ENCODE measurements at regions not wholly inside any gene's neighbourhood (a gene's known extent, or its start where the extent isn't known, plus 50 kb on each side); places are given as distances from the start of the nearest gene placed in this dataset.
"Not testable (repeated sequence)": the region's sequence is repeated elsewhere in the genome, so short reads cannot be mapped to it uniquely, and the experiment has no call there.

DNA sequence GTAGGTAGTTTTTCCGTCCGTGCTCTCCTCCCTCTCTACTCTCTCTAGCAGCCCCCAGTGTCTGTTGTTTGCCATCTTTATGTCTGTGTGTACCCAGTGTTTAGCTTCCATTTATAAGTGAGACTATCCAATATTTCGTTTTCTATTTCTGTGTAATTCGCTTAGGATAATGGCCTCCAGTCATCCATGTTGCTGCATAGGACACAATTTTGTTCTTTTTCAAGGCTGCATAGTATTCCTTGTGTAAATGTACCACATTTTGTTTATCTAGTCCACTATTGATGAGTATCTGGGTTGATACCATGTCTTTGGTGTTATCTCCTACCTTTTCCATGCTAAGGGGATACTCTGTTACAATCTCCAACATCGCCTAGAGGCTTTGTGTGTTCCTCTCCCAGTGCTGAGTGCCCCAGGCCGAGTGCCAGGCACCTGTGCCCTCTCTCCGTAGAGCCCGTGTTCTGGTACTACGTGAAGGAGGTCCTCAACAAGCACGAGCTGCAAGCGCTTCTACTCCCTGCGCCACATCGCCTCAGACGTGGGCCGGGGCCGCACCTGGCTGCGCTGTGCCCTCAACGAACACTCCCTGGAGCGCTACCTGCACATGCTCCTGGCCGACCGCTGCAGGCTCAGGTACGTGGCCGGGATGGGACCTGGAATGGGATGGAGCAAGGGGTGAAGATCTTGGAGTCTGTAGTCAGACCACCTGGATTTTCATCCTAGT, 51.0 kb downstream of the NPIPB11 start:
- DNase-seq (ENCODE audit: low spot score in 2 of 2); intact Hi-C loops (cut with DNase I; ENCODE audit: low total_unique reads); H3K27me3 ChIP-seq; H3K36me3 ChIP-seq; H3K4me1 ChIP-seq; H3K9me3 ChIP-seq; H3K27ac ChIP-seq; H3K4me3 ChIP-seq: not testable (repeated sequence)

- H3K4me1 ChIP-seq; DNase-seq (ENCODE audit: low spot score in 2 of 2); H3K36me3 ChIP-seq; H3K27me3 ChIP-seq; H3K9me3 ChIP-seq; H3K4me3 ChIP-seq; H3K27ac ChIP-seq; intact Hi-C loops (cut with DNase I; ENCODE audit: low total_unique reads): not testable (repeated sequence)
Measured at GRCh38 chr16:29354449-29354848, 52.1 kb downstream of the NPIPB11 start.

- H3K27me3 ChIP-seq; DNase-seq (ENCODE audit: low spot score in 2 of 2); H3K27ac ChIP-seq; H3K36me3 ChIP-seq; H3K4me3 ChIP-seq; H3K9me3 ChIP-seq; intact Hi-C loops (cut with DNase I; ENCODE audit: low total_unique reads); H3K4me1 ChIP-seq: not testable (repeated sequence)
Measured at GRCh38 chr16:29352617-29352999, 53.9 kb downstream of the NPIPB11 start.

DNA sequence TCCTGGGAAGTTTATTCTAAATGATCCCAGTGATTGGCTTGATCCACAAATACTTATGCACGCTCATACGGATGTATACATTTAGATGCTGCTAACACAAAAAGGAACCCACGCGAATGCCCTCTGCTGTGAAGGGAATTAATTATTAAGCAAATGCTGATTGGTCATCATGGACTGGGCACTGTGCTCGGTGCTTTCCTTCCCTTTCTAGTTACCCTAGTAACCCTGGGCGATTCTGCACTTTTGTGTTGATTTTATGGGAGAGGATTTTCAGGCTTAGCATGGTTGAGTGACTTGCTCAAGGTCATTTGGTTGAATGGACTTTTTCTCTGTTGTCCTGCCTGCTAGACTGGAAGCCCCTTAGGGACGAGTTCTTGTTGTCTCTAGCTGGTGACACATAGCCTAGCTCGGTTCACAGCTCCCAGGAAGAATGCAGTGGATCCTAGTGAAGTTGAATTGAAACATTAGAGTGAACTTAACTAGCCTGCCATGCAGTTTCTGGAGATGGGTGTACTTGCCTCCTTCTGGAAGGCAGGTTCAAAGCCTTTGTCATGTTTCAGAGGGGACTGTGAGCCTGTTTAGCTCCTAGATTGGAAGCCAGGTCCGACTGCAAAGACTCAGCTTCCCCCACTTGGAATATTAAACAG, 54.4 kb downstream of the NPIPB11 start:
- H3K36me3 ChIP-seq; DNase-seq (ENCODE audit: low spot score in 2 of 2); H3K27me3 ChIP-seq; H3K27ac ChIP-seq; H3K9me3 ChIP-seq; intact Hi-C loops (cut with DNase I; ENCODE audit: low total_unique reads); H3K4me3 ChIP-seq; H3K4me1 ChIP-seq: not testable (repeated sequence)

DNA sequence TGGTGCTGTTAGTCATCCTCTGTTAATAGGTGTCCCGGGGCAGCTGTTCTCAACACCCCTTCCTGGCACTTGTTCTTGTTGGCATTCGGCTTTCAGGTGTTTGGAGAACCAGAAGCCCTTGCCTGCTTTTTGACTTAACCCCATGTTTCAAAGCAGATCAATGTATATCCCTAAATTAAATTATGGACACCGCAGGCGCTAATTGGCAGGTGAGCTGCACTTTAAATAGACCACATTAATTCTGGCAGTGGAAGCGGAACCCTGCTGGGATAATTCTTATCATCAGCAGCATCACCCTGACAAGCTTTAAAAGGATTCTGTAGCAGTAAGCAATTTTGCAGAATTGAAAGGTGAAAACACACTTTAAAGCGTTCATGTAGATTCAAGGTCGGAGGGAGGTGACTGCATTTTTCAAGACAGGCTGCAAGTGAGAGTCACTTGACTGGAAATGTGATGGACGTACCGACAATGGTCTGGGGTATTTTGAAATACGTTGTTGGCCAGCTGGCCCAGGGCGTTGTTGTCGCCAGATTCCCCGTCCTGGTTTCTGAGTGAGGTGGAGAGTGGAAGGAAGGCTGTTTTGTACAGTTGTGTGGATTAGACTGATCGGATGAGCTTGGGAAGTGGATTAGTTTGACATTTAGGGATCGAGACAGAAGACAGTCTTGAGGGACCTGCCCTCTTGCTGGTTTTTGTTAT, 55.1 kb downstream of the NPIPB11 start:
- H3K4me3 ChIP-seq; DNase-seq (ENCODE audit: low spot score in 2 of 2); H3K27me3 ChIP-seq; H3K27ac ChIP-seq; intact Hi-C loops (cut with DNase I; ENCODE audit: low total_unique reads); H3K9me3 ChIP-seq; H3K4me1 ChIP-seq; H3K36me3 ChIP-seq: not testable (repeated sequence)

GRCh38 chr16:29349966-29350365, 56.5 kb downstream of the NPIPB11 start:
- H3K36me3 ChIP-seq; H3K4me1 ChIP-seq; DNase-seq (ENCODE audit: low spot score in 2 of 2); intact Hi-C loops (cut with DNase I; ENCODE audit: low total_unique reads); H3K9me3 ChIP-seq; H3K27me3 ChIP-seq; H3K27ac ChIP-seq; H3K4me3 ChIP-seq: not testable (repeated sequence)

- H3K27me3 ChIP-seq; H3K4me3 ChIP-seq; H3K36me3 ChIP-seq; DNase-seq (ENCODE audit: low spot score in 2 of 2); H3K9me3 ChIP-seq; H3K4me1 ChIP-seq; H3K27ac ChIP-seq; intact Hi-C loops (cut with DNase I; ENCODE audit: low total_unique reads): not testable (repeated sequence)
Measured at GRCh38 chr16:29348748-29349147, 57.8 kb downstream of the NPIPB11 start.

DNA sequence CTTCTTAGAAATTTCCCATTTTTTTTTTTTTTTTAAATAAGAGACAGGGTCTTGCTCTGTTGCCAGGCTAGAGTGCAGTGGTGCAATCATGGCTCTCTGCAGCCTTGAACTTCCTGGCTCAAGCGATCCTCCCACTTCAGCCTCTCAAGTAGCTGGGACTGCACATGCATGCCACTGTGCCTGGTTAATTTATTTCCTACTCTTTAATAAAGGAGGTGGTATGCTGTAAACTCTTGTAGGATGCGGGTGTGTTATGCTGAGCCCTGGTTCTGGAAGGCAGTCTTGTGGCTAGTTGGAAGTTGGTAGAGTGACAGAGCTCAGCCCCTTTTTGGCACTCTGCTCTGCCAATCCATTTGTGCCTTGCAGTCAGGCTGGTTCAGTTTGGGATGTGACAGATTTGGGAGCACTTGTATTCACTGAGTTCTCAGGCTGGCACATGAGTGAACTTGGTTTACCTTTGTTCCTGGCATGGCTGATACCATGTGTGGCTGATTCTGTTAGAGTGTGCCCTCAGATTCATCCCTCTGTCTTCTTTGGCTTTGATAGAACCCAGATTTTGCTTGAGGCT, 58.3 kb downstream of the NPIPB11 start:
- H3K27me3 ChIP-seq; H3K27ac ChIP-seq; H3K9me3 ChIP-seq; DNase-seq (ENCODE audit: low spot score in 2 of 2); intact Hi-C loops (cut with DNase I; ENCODE audit: low total_unique reads); H3K4me3 ChIP-seq; H3K36me3 ChIP-seq; H3K4me1 ChIP-seq: not testable (repeated sequence)

DNA sequence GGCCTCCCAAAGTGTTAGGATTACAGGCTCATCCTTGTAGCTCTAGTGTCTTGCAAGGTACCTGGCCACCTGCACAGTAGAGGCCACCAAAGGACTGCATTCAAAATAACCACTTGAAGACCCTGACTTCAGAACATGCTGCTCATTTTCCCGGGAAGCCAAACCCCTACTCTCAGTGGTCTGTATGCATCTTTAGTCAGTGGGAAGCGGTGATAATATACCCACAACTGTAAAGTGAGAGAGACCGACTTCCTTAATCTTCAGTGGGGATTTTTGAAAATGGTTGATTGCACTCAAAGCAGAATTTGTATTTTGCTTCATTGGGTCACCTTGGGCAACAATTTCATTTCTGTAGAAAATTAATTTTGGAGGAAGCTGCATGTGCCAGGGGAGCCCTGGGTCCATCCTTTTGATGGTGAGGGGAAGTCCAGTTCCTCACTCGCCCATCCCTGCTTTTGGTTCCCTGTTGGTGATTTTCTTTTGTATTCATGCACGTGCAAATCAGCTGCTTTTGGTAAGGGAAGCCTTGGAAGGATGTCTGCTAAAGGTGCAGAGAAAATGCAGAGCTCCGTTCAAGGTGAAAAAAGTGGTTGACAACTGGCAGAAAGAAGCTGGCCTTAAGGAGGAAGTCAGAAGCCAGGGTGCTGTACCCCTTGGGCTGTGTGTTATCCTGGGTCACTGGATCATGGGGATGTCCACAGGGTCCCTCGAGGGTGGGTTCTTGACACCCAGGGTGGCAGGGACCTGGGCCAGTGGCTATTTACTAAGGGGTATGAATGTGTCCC, 59.5 kb downstream of the NPIPB11 start:
- H3K4me1 ChIP-seq; H3K4me3 ChIP-seq; H3K36me3 ChIP-seq; H3K27me3 ChIP-seq; intact Hi-C loops (cut with DNase I; ENCODE audit: low total_unique reads); H3K27ac ChIP-seq; DNase-seq (ENCODE audit: low spot score in 2 of 2); H3K9me3 ChIP-seq: not testable (repeated sequence)

DNA sequence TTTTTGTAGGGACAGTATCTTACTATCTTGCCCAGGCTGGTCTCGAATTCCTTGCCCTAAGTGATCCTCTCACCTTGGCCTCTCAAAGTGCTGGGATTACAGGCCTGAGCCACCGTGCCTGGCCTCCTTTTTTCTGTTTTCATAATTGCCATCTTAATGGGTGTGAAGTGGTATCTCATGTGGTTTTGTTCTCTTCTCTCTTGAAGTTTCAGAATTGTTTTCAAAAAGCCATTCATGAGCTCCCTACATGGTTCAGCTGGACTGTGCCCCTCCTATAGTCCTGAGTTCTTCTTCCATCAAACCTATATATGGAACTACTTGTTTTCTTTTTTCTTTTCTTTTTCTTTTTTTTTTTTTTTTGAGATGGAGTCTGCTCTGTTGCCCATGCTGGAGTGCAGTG, 60.3 kb downstream of the NPIPB11 start:
- H3K27me3 ChIP-seq; DNase-seq (ENCODE audit: low spot score in 2 of 2); H3K36me3 ChIP-seq; H3K9me3 ChIP-seq; H3K4me1 ChIP-seq; H3K4me3 ChIP-seq; intact Hi-C loops (cut with DNase I; ENCODE audit: low total_unique reads); H3K27ac ChIP-seq: not testable (repeated sequence)

DNA sequence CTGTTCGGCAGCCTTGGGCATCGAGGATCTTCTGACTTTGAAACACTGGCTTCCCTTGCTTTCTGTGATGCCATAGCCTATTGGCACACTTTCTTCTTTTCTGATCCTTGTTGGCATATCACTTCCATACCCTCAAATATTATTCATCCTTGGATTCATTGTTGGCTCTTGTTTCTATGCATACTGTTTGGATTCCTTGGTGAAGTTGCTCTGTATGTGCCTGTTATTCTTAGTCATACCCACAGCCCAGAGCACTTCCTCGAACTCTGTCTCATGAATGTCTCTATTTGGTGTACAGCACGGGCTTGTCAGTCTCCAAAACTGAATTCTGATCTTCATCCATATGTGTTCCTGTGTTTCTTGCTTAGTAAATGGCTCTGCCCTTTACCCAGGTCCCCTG, 63.6 kb downstream of the NPIPB11 start:
- H3K9me3 ChIP-seq; intact Hi-C loops (cut with DNase I; ENCODE audit: low total_unique reads); H3K4me3 ChIP-seq; DNase-seq (ENCODE audit: low spot score in 2 of 2); H3K36me3 ChIP-seq; H3K27me3 ChIP-seq; H3K4me1 ChIP-seq; H3K27ac ChIP-seq: not testable (repeated sequence)

- H3K4me3 ChIP-seq; H3K9me3 ChIP-seq; H3K27ac ChIP-seq; H3K4me1 ChIP-seq; intact Hi-C loops (cut with DNase I; ENCODE audit: low total_unique reads); DNase-seq (ENCODE audit: low spot score in 2 of 2); H3K27me3 ChIP-seq; H3K36me3 ChIP-seq: not testable (repeated sequence)
Measured at GRCh38 chr16:29340779-29341438, 65.6 kb downstream of the NPIPB11 start.

Measured in breast epithelium (tissue), 4 donors.